ENCODE measurements at regions not wholly inside any gene's neighbourhood (a gene's known extent, or its start where the extent isn't known, plus 50 kb on each side); places are given as distances from the start of the nearest gene placed in this dataset.

GRCh38 chr4:165612936-165613335, 234.1 kb downstream of the CPE start:
- TF ChIP-seq EZH2 (IDR thresholded peaks at IDR 0.05; ENCODE audit: borderline replicate concordance, low read length): no peak
- TF ChIP-seq, protein P1, sequence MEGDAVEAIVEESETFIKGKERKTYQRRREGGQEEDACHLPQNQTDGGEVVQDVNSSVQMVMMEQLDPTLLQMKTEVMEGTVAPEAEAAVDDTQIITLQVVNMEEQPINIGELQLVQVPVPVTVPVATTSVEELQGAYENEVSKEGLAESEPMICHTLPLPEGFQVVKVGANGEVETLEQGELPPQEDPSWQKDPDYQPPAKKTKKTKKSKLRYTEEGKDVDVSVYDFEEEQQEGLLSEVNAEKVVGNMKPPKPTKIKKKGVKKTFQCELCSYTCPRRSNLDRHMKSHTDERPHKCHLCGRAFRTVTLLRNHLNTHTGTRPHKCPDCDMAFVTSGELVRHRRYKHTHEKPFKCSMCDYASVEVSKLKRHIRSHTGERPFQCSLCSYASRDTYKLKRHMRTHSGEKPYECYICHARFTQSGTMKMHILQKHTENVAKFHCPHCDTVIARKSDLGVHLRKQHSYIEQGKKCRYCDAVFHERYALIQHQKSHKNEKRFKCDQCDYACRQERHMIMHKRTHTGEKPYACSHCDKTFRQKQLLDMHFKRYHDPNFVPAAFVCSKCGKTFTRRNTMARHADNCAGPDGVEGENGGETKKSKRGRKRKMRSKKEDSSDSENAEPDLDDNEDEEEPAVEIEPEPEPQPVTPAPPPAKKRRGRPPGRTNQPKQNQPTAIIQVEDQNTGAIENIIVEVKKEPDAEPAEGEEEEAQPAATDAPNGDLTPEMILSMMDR (conservative IDR thresholded peaks at IDR 0.05 in 1 of 2, IDR thresholded peaks at IDR 0.05 in 1 of 2; ENCODE audit: extremely low read depth in 1 of 2, insufficient read depth in 1 of 2, low read depth in 1 of 2, low read length in 2 of 2): no peak
